OCI-LY1 (cell line): ENCODE measurements at regions not wholly inside any gene's neighbourhood (a gene's known extent, or its start where the extent isn't known, plus 50 kb on each side); places are given as distances from the start of the nearest gene placed in this dataset.

Experiments
- H2AFZ ChIP-seq: fragments of 200-600 bp; sonication (generic), shearing (Covaris generic); 2 replicates; pipeline ENCODE4 v1.6.0; 2014; ENCODE audit warnings: antibody characterized with exemption, mild to moderate bottlenecking, low read length
- H3F3A ChIP-seq: fragments of 200-600 bp; sonication (generic), shearing (Covaris generic); 2 replicates; pipeline ENCODE4 v1.6.0; 2014; ENCODE audit warnings: mild to moderate bottlenecking, antibody characterized with exemption, low read length, moderate library complexity; ENCODE audit not compliant: insufficient read depth
- H3K27ac ChIP-seq: fragments of 200-600 bp; sonication (generic); 2 replicates; pipeline ENCODE4 v1.5.1; 2014; ENCODE audit warnings: low read length, mixed run types, mild to moderate bottlenecking, low read depth; ENCODE audit not compliant: poor library complexity, severe bottlenecking
- H3K27me3 ChIP-seq: fragments of 200-600 bp; sonication (generic); 2 replicates; pipeline ENCODE4 v1.6.0; 2014; ENCODE audit warnings: antibody characterized with exemption, mild to moderate bottlenecking, low read length, moderate library complexity; ENCODE audit not compliant: insufficient read depth
- H3K36me3 ChIP-seq: fragments of 200-600 bp; sonication (generic); 2 replicates; pipeline ENCODE4 v1.6.1; 2014; ENCODE audit warnings: mild to moderate bottlenecking, antibody characterized with exemption, low read length, moderate library complexity, mixed read lengths; ENCODE audit not compliant: insufficient read depth
- H3K4me1 ChIP-seq: fragments of 200-600 bp; sonication (generic); 2 replicates; pipeline ENCODE4 v1.5.1; 2014; ENCODE audit warnings: mild to moderate bottlenecking, low read length, moderate library complexity; ENCODE audit not compliant: insufficient read depth, severe bottlenecking
- H3K4me2 ChIP-seq: fragments of 200-600 bp; sonication (generic), shearing (Covaris generic); 2 replicates; pipeline ENCODE4 v1.6.1; 2014; ENCODE audit warnings: low read length
- H3K4me3 ChIP-seq: fragments of 200-600 bp; sonication (generic); 2 replicates; pipeline ENCODE4 v1.5.1; 2014; ENCODE audit warnings: low read length, low read depth, mild to moderate bottlenecking, mixed read lengths; ENCODE audit not compliant: poor library complexity, severe bottlenecking
- H3K79me2 ChIP-seq: fragments of 200-600 bp; shearing (Covaris generic); 2 replicates; pipeline ENCODE4 v1.6.1; 2016; ENCODE audit warnings: mixed run types, low read length, mixed read lengths; ENCODE audit not compliant: insufficient read depth
- H3K9ac ChIP-seq: fragments of 200-600 bp; sonication (generic), shearing (Covaris generic); 2 replicates; pipeline ENCODE4 v1.6.1; 2014; ENCODE audit warnings: mild to moderate bottlenecking, low read length, mixed read lengths
- H3K9me2 ChIP-seq: fragments of 200-600 bp; sonication (generic), shearing (Covaris generic); 2 replicates; pipeline ENCODE4 v1.6.1; 2014; ENCODE audit warnings: low read depth, mild to moderate bottlenecking, low read length, mixed read lengths
- H3K9me3 ChIP-seq: fragments of 200-600 bp; shearing (Covaris generic); 2 replicates; pipeline ENCODE4 v1.6.1; 2014; ENCODE audit warnings: low read length, mixed read lengths
- H4K20me1 ChIP-seq: fragments of 200-600 bp; sonication (generic), shearing (Covaris generic); 2 replicates; pipeline ENCODE4 v1.6.0; 2016; ENCODE audit warnings: mild to moderate bottlenecking, low read length; ENCODE audit not compliant: insufficient read depth
- EZH2 ChIP-seq: fragments of 200-600 bp; sonication (generic), shearing (Covaris generic); IDR thresholded peaks from 2 replicates; pipeline ENCODE4 v1.8.0; 2017; ENCODE audit warnings: borderline replicate concordance, mixed run types, mild to moderate bottlenecking, antibody characterized with exemption, low read length, moderate library complexity, mixed read lengths
- TF ChIP-seq, protein P1 (sequence below): fragments of 200-600 bp; sonication (generic), shearing (Covaris generic); IDR thresholded peaks from 2 replicates; pipeline ENCODE4 v1.5.1; 2017; ENCODE audit warnings: mild to moderate bottlenecking, antibody characterized with exemption, low read length, moderate library complexity, mixed read lengths

DNA sequence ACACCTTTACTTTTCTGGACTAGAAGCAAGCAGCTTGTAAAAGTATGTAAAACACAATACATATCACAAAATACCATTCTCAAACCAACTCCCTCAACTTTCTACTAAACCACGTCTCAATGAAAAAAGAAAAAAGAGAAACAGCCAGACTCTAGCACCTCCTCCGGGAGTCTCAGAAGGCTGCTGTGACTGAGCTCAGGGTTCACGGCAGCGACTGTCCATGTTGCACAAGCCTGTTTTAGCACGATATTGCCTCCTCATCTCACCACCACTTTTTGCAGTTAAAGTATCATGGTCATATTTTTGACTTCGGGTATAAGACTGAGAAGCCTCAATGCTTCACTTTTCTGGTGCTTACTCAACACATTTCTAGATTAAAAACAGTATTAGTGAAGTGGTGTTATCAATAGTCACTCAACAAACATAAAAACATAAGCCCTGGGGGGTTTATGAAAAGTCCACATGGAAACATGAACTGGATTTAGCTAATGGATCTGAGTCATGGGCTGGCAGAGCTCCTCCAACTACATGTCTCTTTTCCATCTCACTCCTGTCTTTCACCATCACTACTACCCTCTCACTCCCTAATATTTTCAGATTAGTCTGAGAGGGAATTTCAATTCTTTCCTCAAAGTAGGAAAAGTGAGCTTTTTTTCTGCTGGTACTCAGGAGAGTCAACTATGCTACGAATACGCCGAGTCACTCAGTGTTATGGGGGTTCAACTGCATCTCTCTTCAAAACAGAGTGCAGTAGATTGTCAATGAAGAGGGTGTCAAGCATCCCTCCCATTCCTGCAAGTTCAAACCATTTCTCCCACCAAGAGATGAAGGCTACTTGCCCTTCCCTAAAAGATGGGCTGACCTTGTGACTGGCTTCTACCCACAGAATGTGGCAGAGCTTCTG is 113.7 kb downstream of the OSR1 start:
- Histone ChIP-seq H2AFZ (no peak overlapping the region), H3K36me3 (no peaks in the 10 kb centered on the region), H3K27ac (no peak overlapping the region), H3K27me3 (no peaks in the 10 kb centered on the region), H3K4me1 (no peaks in the 10 kb centered on the region), H3K79me2 (no peaks in the 10 kb centered on the region), H3K9me2 (no peaks in the 10 kb centered on the region), H3K4me3 (no peak overlapping the region), H4K20me1 (no peaks in the 10 kb centered on the region), H3F3A (no peaks in the 10 kb centered on the region), H3K4me2 (no peak overlapping the region), H3K9ac (no peak overlapping the region), H3K9me3 (no peaks in the 10 kb centered on the region)
- no peak for TF ChIP-seq EZH2
- TF ChIP-seq, protein P1, sequence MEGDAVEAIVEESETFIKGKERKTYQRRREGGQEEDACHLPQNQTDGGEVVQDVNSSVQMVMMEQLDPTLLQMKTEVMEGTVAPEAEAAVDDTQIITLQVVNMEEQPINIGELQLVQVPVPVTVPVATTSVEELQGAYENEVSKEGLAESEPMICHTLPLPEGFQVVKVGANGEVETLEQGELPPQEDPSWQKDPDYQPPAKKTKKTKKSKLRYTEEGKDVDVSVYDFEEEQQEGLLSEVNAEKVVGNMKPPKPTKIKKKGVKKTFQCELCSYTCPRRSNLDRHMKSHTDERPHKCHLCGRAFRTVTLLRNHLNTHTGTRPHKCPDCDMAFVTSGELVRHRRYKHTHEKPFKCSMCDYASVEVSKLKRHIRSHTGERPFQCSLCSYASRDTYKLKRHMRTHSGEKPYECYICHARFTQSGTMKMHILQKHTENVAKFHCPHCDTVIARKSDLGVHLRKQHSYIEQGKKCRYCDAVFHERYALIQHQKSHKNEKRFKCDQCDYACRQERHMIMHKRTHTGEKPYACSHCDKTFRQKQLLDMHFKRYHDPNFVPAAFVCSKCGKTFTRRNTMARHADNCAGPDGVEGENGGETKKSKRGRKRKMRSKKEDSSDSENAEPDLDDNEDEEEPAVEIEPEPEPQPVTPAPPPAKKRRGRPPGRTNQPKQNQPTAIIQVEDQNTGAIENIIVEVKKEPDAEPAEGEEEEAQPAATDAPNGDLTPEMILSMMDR = no peak

DNA sequence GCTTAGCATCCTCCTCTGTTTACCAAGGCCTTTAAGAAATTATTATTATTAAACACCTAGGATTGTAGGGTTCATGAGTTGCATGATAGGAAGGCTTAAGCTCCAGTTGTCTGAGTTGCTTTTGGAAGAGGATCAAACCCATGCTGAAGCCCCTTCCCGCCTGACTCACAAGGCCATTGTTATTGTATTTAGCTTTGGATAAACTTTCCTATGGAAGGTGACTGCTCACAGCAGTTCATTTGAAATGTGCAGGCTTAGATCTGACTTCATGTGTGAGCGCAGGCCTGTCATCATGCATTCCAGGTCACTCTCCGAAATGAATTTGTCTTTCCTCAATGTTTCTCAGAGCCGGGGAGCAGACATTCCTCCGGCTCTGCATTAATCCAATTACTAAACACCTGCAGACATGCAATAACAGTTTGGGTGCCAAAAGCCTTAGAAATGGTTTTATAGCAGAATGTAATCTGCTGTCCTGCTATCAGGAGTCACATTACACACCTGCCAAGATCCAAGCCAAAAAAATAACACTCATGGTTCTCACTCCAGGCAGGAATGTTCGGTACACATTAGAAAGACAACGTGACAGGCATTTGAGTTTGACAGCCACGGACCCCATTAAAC is 119.9 kb downstream of the OSR1 start:
- Histone ChIP-seq H2AFZ (no peak overlapping the region), H3K4me2 (no peak overlapping the region), H3K79me2 (no peaks in the 10 kb centered on the region), H4K20me1 (no peaks in the 10 kb centered on the region), H3K4me3 (no peak overlapping the region), H3K36me3 (no peaks in the 10 kb centered on the region), H3K4me1 (no peaks in the 10 kb centered on the region), H3K27me3 (no peaks in the 10 kb centered on the region), H3K27ac (no peak overlapping the region), H3K9ac (no peak overlapping the region), H3F3A (no peaks in the 10 kb centered on the region), H3K9me3 (no peaks in the 10 kb centered on the region), H3K9me2 (no peaks in the 10 kb centered on the region)
- TF ChIP-seq EZH2 = no peak
- TF ChIP-seq, protein P1 = no peak

DNA sequence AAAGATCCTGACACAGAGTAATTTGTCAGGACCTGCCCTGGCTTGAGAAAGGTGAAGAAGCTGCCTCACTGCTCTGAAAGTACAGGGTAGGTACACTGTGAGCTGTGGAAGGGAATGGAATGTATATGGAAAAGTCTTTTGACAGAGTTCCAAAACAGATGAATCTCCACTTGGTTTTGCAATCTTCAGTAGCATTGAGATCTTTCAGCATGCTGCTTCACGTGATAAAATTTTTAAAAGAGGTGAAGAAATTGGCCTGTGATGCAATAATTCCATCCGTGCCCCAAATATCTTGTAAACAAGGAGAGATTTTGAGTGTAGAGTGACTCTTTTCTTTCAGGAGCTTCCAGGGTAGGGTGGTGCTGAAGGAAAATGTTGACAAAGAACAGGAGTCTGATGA is 123.1 kb downstream of the OSR1 start:
- no peak overlapping the region for H3K27ac ChIP-seq
- no peaks in the 10 kb centered on the region for H3F3A ChIP-seq
- H3K9me3 ChIP-seq = no peaks in the 10 kb centered on the region
- no peak overlapping the region for H3K4me3 ChIP-seq
- no peak overlapping the region for H3K4me2 ChIP-seq
- no peaks in the 10 kb centered on the region for H3K79me2 ChIP-seq
- H3K4me1 ChIP-seq = no peaks in the 10 kb centered on the region
- no peaks in the 10 kb centered on the region for H4K20me1 ChIP-seq
- no peaks in the 10 kb centered on the region for H3K9me2 ChIP-seq
- TF ChIP-seq EZH2 = no peak
- TF ChIP-seq, protein P1 = no peak
- H3K36me3 ChIP-seq = no peaks in the 10 kb centered on the region
- H3K27me3 ChIP-seq = no peaks in the 10 kb centered on the region
- H2AFZ ChIP-seq = no peak overlapping the region
- H3K9ac ChIP-seq = no peak overlapping the region
